ENCODE measurements at regions not wholly inside any gene's neighbourhood (a gene's known extent, or its start where the extent isn't known, plus 50 kb on each side); places are given as distances from the start of the nearest gene placed in this dataset.
"Not testable (repeated sequence)": the region's sequence is repeated elsewhere in the genome, so short reads cannot be mapped to it uniquely, and the experiment has no call there.

GRCh38 chrX:75638332-75638731 lies 115.5 kb upstream of the ZDHHC15 start:
- H3K4me1 ChIP-seq: no peaks in the 10 kb centered on the region
- TF ChIP-seq POLR2AphosphoS5 (IDR thresholded peaks at IDR 0.05; ENCODE audit: insufficient read depth in 1 of 2, low read depth in 1 of 2) (no peak), POLR2A (IDR thresholded peaks at IDR 0.05) (no peak)
- TF ChIP-seq, protein P1, sequence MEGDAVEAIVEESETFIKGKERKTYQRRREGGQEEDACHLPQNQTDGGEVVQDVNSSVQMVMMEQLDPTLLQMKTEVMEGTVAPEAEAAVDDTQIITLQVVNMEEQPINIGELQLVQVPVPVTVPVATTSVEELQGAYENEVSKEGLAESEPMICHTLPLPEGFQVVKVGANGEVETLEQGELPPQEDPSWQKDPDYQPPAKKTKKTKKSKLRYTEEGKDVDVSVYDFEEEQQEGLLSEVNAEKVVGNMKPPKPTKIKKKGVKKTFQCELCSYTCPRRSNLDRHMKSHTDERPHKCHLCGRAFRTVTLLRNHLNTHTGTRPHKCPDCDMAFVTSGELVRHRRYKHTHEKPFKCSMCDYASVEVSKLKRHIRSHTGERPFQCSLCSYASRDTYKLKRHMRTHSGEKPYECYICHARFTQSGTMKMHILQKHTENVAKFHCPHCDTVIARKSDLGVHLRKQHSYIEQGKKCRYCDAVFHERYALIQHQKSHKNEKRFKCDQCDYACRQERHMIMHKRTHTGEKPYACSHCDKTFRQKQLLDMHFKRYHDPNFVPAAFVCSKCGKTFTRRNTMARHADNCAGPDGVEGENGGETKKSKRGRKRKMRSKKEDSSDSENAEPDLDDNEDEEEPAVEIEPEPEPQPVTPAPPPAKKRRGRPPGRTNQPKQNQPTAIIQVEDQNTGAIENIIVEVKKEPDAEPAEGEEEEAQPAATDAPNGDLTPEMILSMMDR (IDR thresholded peaks at IDR 0.05): no peak
- no peak overlapping the region for H3K27ac ChIP-seq
- H3K27me3 ChIP-seq: no peaks in the 10 kb centered on the region
- no peak overlapping the region for H3K4me3 ChIP-seq
- H3K9me3 ChIP-seq: peaks cover 2% of the 10 kb centered on the region
- H3K36me3 ChIP-seq: no peaks in the 10 kb centered on the region
- intact Hi-C loops (cut with DNase I): no loop called here
- no peak for DNase-seq (ENCODE audit: extremely low spot score in 2 of 2)

DNA sequence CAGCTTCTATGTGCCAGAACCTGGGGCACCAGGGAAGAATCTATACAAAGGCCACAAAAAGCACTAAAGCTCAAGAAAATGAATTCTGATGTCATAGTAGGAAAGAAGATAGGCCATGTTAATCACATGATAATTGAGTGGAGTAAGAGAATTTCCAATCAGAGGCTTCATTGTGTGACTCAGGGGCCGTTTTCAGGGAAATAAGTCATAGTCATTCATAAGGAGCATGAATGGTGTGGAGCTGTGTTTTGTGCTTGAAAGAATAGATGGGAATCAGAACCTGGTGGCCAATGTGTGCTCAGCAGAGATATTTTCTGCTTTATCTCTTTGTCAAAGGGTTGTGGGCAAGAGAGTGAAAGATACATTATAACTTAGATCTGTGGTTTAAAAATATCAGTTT lies 102.4 kb upstream of the ZDHHC15 start:
- TF ChIP-seq, protein P1 (IDR thresholded peaks at IDR 0.05): no peak
- TF ChIP-seq POLR2AphosphoS5 (IDR thresholded peaks at IDR 0.05; ENCODE audit: insufficient read depth in 1 of 2, low read depth in 1 of 2) (no peak), POLR2A (IDR thresholded peaks at IDR 0.05) (no peak)
- Histone ChIP-seq H3K27ac (no peak overlapping the region), H3K4me3 (no peak overlapping the region), H3K27me3 (no peaks in the 10 kb centered on the region), H3K4me1 (no peaks in the 10 kb centered on the region), H3K36me3 (no peaks in the 10 kb centered on the region), H3K9me3 (no peaks in the 10 kb centered on the region)
- intact Hi-C loops (cut with DNase I): no loop called here
- no peak for DNase-seq (ENCODE audit: extremely low spot score in 2 of 2)

DNA sequence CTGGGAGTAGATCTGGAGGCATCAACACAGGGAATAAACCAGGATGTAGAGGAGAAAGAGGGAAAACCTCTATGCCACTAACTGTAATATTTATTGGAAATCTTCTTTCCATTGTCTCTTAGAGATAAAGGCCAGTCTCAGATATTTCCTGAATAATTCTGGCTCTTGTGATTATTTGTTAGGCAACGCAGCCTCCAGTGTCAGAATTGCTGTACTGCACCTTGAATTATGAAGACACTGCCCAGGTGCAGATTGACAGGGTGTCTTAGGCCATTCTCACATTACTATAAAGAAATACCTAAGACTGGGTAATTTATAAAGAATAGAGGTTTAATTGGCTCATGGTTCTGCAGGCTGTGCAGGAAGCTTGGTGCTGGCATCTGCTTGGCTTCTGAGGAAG lies 100.7 kb upstream of the ZDHHC15 start:
- Histone ChIP-seq H3K9me3 (no peaks in the 10 kb centered on the region), H3K36me3 (no peaks in the 10 kb centered on the region), H3K27me3 (no peaks in the 10 kb centered on the region), H3K4me1 (no peaks in the 10 kb centered on the region), H3K4me3 (no peak overlapping the region), H3K27ac (no peak overlapping the region)
- TF ChIP-seq, protein P1 (IDR thresholded peaks at IDR 0.05): no peak
- no peak for TF ChIP-seq POLR2A (IDR thresholded peaks at IDR 0.05)
- TF ChIP-seq POLR2AphosphoS5 (IDR thresholded peaks at IDR 0.05; ENCODE audit: insufficient read depth in 1 of 2, low read depth in 1 of 2): no peak
- intact Hi-C loops (cut with DNase I): no loop called here
- no peak for DNase-seq (ENCODE audit: extremely low spot score in 2 of 2)

DNA sequence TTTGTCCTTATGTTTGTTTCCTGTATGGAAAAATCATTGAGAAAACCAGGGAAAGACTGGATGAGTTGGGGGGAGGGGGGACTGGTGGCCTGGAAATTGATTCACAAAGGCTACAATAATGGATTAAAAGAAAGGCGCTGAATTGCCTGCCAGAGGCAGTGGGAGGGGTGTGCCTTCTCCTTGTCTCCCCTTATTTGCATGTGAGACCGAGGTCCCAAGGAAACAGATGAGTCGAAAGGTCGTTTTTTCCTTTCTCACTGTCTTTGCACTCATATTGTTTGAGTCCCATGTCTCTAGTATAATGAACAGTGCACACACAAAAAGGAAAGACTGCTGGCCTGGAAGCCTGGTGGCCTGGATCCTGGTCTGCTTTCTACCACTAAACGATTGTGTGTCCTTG lies 86.6 kb upstream of the ZDHHC15 start:
- Histone ChIP-seq H3K27me3 (no peaks in the 10 kb centered on the region), H3K27ac (no peak overlapping the region), H3K9me3 (no peaks in the 10 kb centered on the region), H3K36me3 (no peaks in the 10 kb centered on the region), H3K4me3 (no peak overlapping the region), H3K4me1 (no peaks in the 10 kb centered on the region)
- intact Hi-C loops (cut with DNase I): no loop called here
- DNase-seq (ENCODE audit: extremely low spot score in 2 of 2): no peak
- TF ChIP-seq, protein P1 (IDR thresholded peaks at IDR 0.05): no peak
- TF ChIP-seq POLR2AphosphoS5 (IDR thresholded peaks at IDR 0.05; ENCODE audit: insufficient read depth in 1 of 2, low read depth in 1 of 2) (no peak), POLR2A (IDR thresholded peaks at IDR 0.05) (no peak)

GRCh38 chrX:75603833-75604232 lies 81.0 kb upstream of the ZDHHC15 start:
- no peak for TF ChIP-seq POLR2A (IDR thresholded peaks at IDR 0.05)
- TF ChIP-seq, protein P1 (IDR thresholded peaks at IDR 0.05): peak in 2 of 3 experiments; percentile 35 to 43
- no peak for DNase-seq (ENCODE audit: extremely low spot score in 2 of 2)
- no peak overlapping the region for H3K4me3 ChIP-seq
- intact Hi-C loops (cut with DNase I): no loop called here
- no peaks in the 10 kb centered on the region for H3K27me3 ChIP-seq
- no peaks in the 10 kb centered on the region for H3K4me1 ChIP-seq
- no peaks in the 10 kb centered on the region for H3K9me3 ChIP-seq
- no peaks in the 10 kb centered on the region for H3K36me3 ChIP-seq
- H3K27ac ChIP-seq: no peak overlapping the region

- H3K9me3 ChIP-seq; H3K27ac ChIP-seq; H3K36me3 ChIP-seq; H3K4me3 ChIP-seq; DNase-seq (ENCODE audit: extremely low spot score in 2 of 2); intact Hi-C loops (cut with DNase I); H3K27me3 ChIP-seq; H3K4me1 ChIP-seq: not testable (repeated sequence)
Observed at GRCh38 chrX:75602022-75602421, 79.2 kb upstream of the ZDHHC15 start.

Measured in vagina (tissue), 2 donors.